Neural cell (in vitro differentiated cells): ENCODE measurements at regions not wholly inside any gene's neighbourhood (a gene's known extent, or its start where the extent isn't known, plus 50 kb on each side); places are given as distances from the start of the nearest gene placed in this dataset.

Experiments
- H2AFZ ChIP-seq: fragments of 200-600, 300-800 bp; sonication (generic), shearing (Covaris generic); 2 replicates; pipeline ENCODE4 v1.6.0; 2014; ENCODE audit warnings: low read depth, mild to moderate bottlenecking, antibody characterized with exemption, low read length, moderate library complexity
- H3F3A ChIP-seq: fragments of 200-600 bp; shearing (Covaris generic); 2 replicates; pipeline ENCODE4 v1.6.1; 2016; ENCODE audit warnings: mild to moderate bottlenecking, moderate library complexity, mixed read lengths, antibody characterized with exemption, low read length; ENCODE audit not compliant: insufficient read depth, poor library complexity, severe bottlenecking
- H3K27ac ChIP-seq: fragments of 200-600, 300-800 bp; sonication (generic), shearing (Covaris generic); 2 replicates; pipeline ENCODE4 v1.5.1; 2014; ENCODE audit warnings: mild to moderate bottlenecking, low read length, moderate library complexity
- H3K27me3 ChIP-seq: fragments of 300-800, 200-600 bp; sonication (generic), shearing (Covaris generic); 2 replicates; pipeline ENCODE4 v1.6.0; 2014; ENCODE audit warnings: mild to moderate bottlenecking, low read depth, low read length, moderate library complexity; ENCODE audit not compliant: insufficient read depth
- H3K36me3 ChIP-seq: fragments of 300-800, 200-600 bp; sonication (generic), shearing (Covaris generic); 2 replicates; pipeline ENCODE4 v1.5.1; 2014; ENCODE audit warnings: mild to moderate bottlenecking, antibody characterized with exemption, low read length, moderate library complexity; ENCODE audit not compliant: insufficient read depth
- H3K4me2 ChIP-seq: fragments of 300-800, 200-600 bp; sonication (generic), shearing (Covaris generic); 2 replicates; pipeline ENCODE4 v1.6.0; 2014; ENCODE audit warnings: mild to moderate bottlenecking, low read length
- H3K4me3 ChIP-seq: fragments of 300-800, 200-600 bp; sonication (generic), shearing (Covaris generic); 2 replicates; pipeline ENCODE4 v1.5.1; 2014; ENCODE audit warnings: mild to moderate bottlenecking, low read length, moderate library complexity
- H3K79me2 ChIP-seq: fragments of 200-600 bp; shearing (Covaris generic); replicated peaks from 2 replicates; pipeline ENCODE4 v1.6.0; 2014; ENCODE audit warnings: mild to moderate bottlenecking, low read length, moderate library complexity; ENCODE audit not compliant: insufficient read depth
- H3K9ac ChIP-seq: fragments of 300-800, 200-600 bp; sonication (generic), shearing (Covaris generic); 2 replicates; pipeline ENCODE4 v1.6.1; 2016; ENCODE audit warnings: mild to moderate bottlenecking, low read length, mixed read lengths
- H3K9me2 ChIP-seq: fragments of 200-600 bp; shearing (Covaris generic); 2 replicates; pipeline ENCODE4 v1.6.1; 2016; ENCODE audit warnings: mild to moderate bottlenecking, low read length, mixed read lengths; ENCODE audit not compliant: insufficient read depth
- H3K9me3 ChIP-seq: fragments of 200-600, 300-800 bp; sonication (generic), shearing (Covaris generic); 2 replicates; pipeline ENCODE4 v1.6.1; 2016; ENCODE audit warnings: mild to moderate bottlenecking, mixed run types, low read length, moderate library complexity, mixed read lengths
- H4K20me1 ChIP-seq: fragments of 200-600 bp; shearing (Covaris generic); 2 replicates; pipeline ENCODE4 v1.6.1; 2016; ENCODE audit warnings: mild to moderate bottlenecking, mixed run types; ENCODE audit not compliant: insufficient read depth
- EP300 ChIP-seq: fragments of 450-650 bp; conservative IDR thresholded peaks from 2 replicates; pipeline ENCODE4 v1.6.1; 2014; ENCODE audit warnings: antibody characterized with exemption, mild to moderate bottlenecking, moderate library complexity; ENCODE audit not compliant: poor library complexity, severe bottlenecking
- EZH2 ChIP-seq: fragments of 200-600, 300-800 bp; shearing (Covaris generic), sonication (generic); IDR thresholded peaks from 2 replicates; pipeline ENCODE4 v1.6.1; 2014; ENCODE audit warnings: antibody characterized with exemption, low read length, borderline replicate concordance, mild to moderate bottlenecking; ENCODE audit not compliant: insufficient read depth, poor library complexity, severe bottlenecking
- MXI1 ChIP-seq: fragments of 450-650 bp; conservative IDR thresholded peaks from 2 replicates; pipeline ENCODE4 v1.6.1; 2014; ENCODE audit warnings: antibody characterized with exemption, mild to moderate bottlenecking; ENCODE audit not compliant: poor library complexity, severe bottlenecking
- POLR2AphosphoS5 ChIP-seq: IDR thresholded peaks from 2 replicates; pipeline ENCODE4 v1.6.1; 2012
- RAD21 ChIP-seq: fragments of 450-650 bp; conservative IDR thresholded peaks from 2 replicates; pipeline ENCODE4 v1.6.1; 2014; ENCODE audit warnings: antibody characterized with exemption, mild to moderate bottlenecking, moderate library complexity
- SMC3 ChIP-seq: fragments of 450-650 bp; conservative IDR thresholded peaks from 2 replicates; pipeline ENCODE4 v1.6.1; 2014; ENCODE audit warnings: antibody characterized with exemption, mild to moderate bottlenecking, moderate library complexity; ENCODE audit not compliant: poor library complexity
- TAF1 ChIP-seq: IDR thresholded peaks from 2 replicates; pipeline ENCODE4 v1.6.1; 2012; ENCODE audit warnings: low read depth
- TF ChIP-seq, protein P1 (sequence below): IDR thresholded peaks from 2 replicates; pipeline ENCODE4 v1.6.1; 2012; ENCODE audit warnings: borderline replicate concordance
- TF ChIP-seq, protein P2 (sequence below): fragments of 450-650 bp; IDR thresholded peaks from 2 replicates; pipeline ENCODE4 v1.5.1; 2014; ENCODE audit warnings: antibody characterized with exemption, mild to moderate bottlenecking, moderate library complexity; ENCODE audit not compliant: poor library complexity, severe bottlenecking

- H3K36me3 ChIP-seq = no peaks in the 10 kb centered on the region
- TF ChIP-seq EP300 (no peak), EZH2 (no peak), MXI1 (no peak), SMC3 (no peak), POLR2AphosphoS5 (no peak), RAD21 (no peak), TAF1 (no peak)
- TF ChIP-seq, protein P1, sequence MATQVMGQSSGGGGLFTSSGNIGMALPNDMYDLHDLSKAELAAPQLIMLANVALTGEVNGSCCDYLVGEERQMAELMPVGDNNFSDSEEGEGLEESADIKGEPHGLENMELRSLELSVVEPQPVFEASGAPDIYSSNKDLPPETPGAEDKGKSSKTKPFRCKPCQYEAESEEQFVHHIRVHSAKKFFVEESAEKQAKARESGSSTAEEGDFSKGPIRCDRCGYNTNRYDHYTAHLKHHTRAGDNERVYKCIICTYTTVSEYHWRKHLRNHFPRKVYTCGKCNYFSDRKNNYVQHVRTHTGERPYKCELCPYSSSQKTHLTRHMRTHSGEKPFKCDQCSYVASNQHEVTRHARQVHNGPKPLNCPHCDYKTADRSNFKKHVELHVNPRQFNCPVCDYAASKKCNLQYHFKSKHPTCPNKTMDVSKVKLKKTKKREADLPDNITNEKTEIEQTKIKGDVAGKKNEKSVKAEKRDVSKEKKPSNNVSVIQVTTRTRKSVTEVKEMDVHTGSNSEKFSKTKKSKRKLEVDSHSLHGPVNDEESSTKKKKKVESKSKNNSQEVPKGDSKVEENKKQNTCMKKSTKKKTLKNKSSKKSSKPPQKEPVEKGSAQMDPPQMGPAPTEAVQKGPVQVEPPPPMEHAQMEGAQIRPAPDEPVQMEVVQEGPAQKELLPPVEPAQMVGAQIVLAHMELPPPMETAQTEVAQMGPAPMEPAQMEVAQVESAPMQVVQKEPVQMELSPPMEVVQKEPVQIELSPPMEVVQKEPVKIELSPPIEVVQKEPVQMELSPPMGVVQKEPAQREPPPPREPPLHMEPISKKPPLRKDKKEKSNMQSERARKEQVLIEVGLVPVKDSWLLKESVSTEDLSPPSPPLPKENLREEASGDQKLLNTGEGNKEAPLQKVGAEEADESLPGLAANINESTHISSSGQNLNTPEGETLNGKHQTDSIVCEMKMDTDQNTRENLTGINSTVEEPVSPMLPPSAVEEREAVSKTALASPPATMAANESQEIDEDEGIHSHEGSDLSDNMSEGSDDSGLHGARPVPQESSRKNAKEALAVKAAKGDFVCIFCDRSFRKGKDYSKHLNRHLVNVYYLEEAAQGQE = no peak
- TF ChIP-seq, protein P2, sequence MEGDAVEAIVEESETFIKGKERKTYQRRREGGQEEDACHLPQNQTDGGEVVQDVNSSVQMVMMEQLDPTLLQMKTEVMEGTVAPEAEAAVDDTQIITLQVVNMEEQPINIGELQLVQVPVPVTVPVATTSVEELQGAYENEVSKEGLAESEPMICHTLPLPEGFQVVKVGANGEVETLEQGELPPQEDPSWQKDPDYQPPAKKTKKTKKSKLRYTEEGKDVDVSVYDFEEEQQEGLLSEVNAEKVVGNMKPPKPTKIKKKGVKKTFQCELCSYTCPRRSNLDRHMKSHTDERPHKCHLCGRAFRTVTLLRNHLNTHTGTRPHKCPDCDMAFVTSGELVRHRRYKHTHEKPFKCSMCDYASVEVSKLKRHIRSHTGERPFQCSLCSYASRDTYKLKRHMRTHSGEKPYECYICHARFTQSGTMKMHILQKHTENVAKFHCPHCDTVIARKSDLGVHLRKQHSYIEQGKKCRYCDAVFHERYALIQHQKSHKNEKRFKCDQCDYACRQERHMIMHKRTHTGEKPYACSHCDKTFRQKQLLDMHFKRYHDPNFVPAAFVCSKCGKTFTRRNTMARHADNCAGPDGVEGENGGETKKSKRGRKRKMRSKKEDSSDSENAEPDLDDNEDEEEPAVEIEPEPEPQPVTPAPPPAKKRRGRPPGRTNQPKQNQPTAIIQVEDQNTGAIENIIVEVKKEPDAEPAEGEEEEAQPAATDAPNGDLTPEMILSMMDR = no peak
- H3K9me3 ChIP-seq = no peaks in the 10 kb centered on the region
- H3K9me2 ChIP-seq = no peaks in the 10 kb centered on the region
- no peak overlapping the region for H3K4me3 ChIP-seq
- no peak overlapping the region for H2AFZ ChIP-seq
- H4K20me1 ChIP-seq = no peaks in the 10 kb centered on the region
- H3K79me2 ChIP-seq = no peaks in the 10 kb centered on the region
- H3K9ac ChIP-seq = no peak overlapping the region
- no peak overlapping the region for H3K27ac ChIP-seq
- no peaks in the 10 kb centered on the region for H3F3A ChIP-seq
- H3K4me2 ChIP-seq = no peak overlapping the region
- H3K27me3 ChIP-seq = no peaks in the 10 kb centered on the region
Observed at GRCh38 chr4:24010994-24011393, 121.1 kb upstream of the PPARGC1A start.

DNA sequence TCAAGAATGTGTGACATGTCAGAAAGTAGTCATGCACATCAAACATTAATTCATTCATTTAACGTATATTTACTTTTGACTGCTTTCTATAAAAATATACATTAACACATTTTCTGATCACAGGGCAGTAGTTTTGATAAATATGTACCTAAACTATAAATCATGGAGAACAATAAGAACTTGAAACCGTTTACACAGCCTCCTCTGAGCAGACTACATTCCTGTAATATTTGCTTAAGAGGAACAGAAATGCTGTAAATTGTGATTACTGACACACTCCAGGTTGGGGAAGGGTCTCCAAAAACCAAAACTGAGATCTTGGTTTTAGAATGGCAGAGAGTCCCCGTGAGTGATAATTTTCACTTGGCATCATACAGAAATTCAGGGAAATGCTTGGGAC is 120.7 kb upstream of the PPARGC1A start:
- Histone ChIP-seq H3K9me3 (no peaks in the 10 kb centered on the region), H3K9me2 (no peaks in the 10 kb centered on the region), H3F3A (no peaks in the 10 kb centered on the region), H3K27ac (no peak overlapping the region), H3K4me2 (no peak overlapping the region), H3K4me3 (no peak overlapping the region), H4K20me1 (no peaks in the 10 kb centered on the region), H3K9ac (no peak overlapping the region), H3K36me3 (no peaks in the 10 kb centered on the region), H3K79me2 (no peaks in the 10 kb centered on the region), H3K27me3 (no peaks in the 10 kb centered on the region), H2AFZ (no peak overlapping the region)
- TF ChIP-seq TAF1 = no peak
- TF ChIP-seq EP300 = no peak
- TF ChIP-seq, protein P2 = no peak
- no peak for TF ChIP-seq POLR2AphosphoS5
- TF ChIP-seq, protein P1 = no peak
- TF ChIP-seq MXI1 = no peak
- TF ChIP-seq RAD21 = no peak
- TF ChIP-seq EZH2 = no peak
- no peak for TF ChIP-seq SMC3
